Natural killer cell (primary cell): ENCODE measurements at regions not wholly inside any gene's neighbourhood (a gene's known extent, or its start where the extent isn't known, plus 50 kb on each side); places are given as distances from the start of the nearest gene placed in this dataset.

Source experiments
- ATAC-seq, 3 donors: fragments of 150-1000 bp in 2 of 3; fragments of 200-7000 bp in 1 of 3; cut with Tn5 transposase; 1 replicate in 1 of 3; 2 replicates in 2 of 3; pipeline ENCODE4 v1.10.0; 2021; ENCODE audit warnings: mild to moderate bottlenecking in 2 of 3, moderate library complexity in 2 of 3
- DNase-seq, 2 donors: peaks; one replicate each; pipeline versions ENCODE4 v3.0.0 to v3.0.0-alpha.2; 2013 to 2021; ENCODE audit warnings: mixed read lengths in 1 of 2
- H3K27ac ChIP-seq: one replicate; pipeline ENCODE4 v1.5.1; 2013; ENCODE audit warnings: mild to moderate bottlenecking, low read length
- H3K27me3 ChIP-seq: one replicate; pipeline ENCODE4 v1.6.1; 2013; ENCODE audit warnings: low read length; ENCODE audit not compliant: control insufficient read depth, insufficient read depth
- H3K36me3 ChIP-seq: one replicate; pipeline ENCODE4 v1.6.1; 2013; ENCODE audit warnings: low read length; ENCODE audit not compliant: control insufficient read depth, insufficient read depth
- H3K4me1 ChIP-seq: one replicate; pipeline ENCODE4 v1.6.1; 2013; ENCODE audit warnings: low read length; ENCODE audit not compliant: control insufficient read depth, insufficient read depth
- H3K4me3 ChIP-seq: one replicate; pipeline ENCODE4 v1.5.1; 2013; ENCODE audit warnings: low read length
- H3K9me3 ChIP-seq: one replicate; pipeline ENCODE4 v1.6.1; 2013; ENCODE audit warnings: low read length; ENCODE audit not compliant: control insufficient read depth, insufficient read depth
- H3K27ac Mint-ChIP-seq, 2 donors: one replicate each; pipeline ENCODE4 v1.8.0; 2022; ENCODE audit warnings: mild to moderate bottlenecking in 2 of 2, mixed read lengths in 2 of 2, moderate library complexity in 1 of 2
- H3K27me3 Mint-ChIP-seq, 2 donors: one replicate each; pipeline ENCODE4 v1.8.0; 2022; ENCODE audit warnings: low read depth in 2 of 2, mixed read lengths in 2 of 2
- H3K36me3 Mint-ChIP-seq: one replicate; pipeline ENCODE4 v1.8.0; 2022; ENCODE audit warnings: mixed read lengths
- H3K4me1 Mint-ChIP-seq, 2 donors: one replicate each; pipeline ENCODE4 v1.8.0; 2022; ENCODE audit warnings: mixed read lengths in 2 of 2
- H3K4me3 Mint-ChIP-seq: one replicate; pipeline ENCODE4 v1.8.0; 2022; ENCODE audit warnings: mild to moderate bottlenecking, moderate library complexity, mixed read lengths
- H3K9me3 Mint-ChIP-seq, 2 donors: one replicate each; pipeline ENCODE4 v1.8.0; 2022; ENCODE audit warnings: mixed read lengths in 2 of 2
- WGBS: methylation state at CpG from one replicate; pipeline ENCODE4 v1.1.7; 2013; ENCODE audit warnings: missing lambda C conversion rate; ENCODE audit not compliant: insufficient coverage; 5-methylcytosine and 5-hydroxymethylcytosine counted together
- intact Hi-C: fragments of 100-400 bp; cut with micrococcal nuclease; formaldehyde crosslinking; loops from one replicate; pipeline ENCODE4 v1.14.2; 2022
- TF ChIP-seq, protein P1 (sequence below): fragments of 200-600 bp; IDR thresholded peaks from one replicate; pipeline ENCODE4 v1.8.0; 2022; ENCODE audit warnings: antibody characterized with exemption

GRCh38 chr6:132139611-132140010 lies 188.4 kb upstream of the CCN2 start:
- H3K9me3 Mint-ChIP-seq, result peaks cover 0 to under 1% of the 10 kb centered on the region in 2 donors
- ATAC-seq, result no peak

GRCh38 chr6:132136981-132137380 lies 185.8 kb upstream of the CCN2 start:
- ATAC-seq (no peak), DNase-seq (no peak)
- intact Hi-C loops, result no loop called here
- H3K36me3 ChIP-seq, result no peaks in the 10 kb centered on the region
- Mint-ChIP-seq H3K27me3 (no peaks in the 10 kb centered on the region), H3K36me3 (no peaks in the 10 kb centered on the region), H3K4me1 (no peaks in the 10 kb centered on the region), H3K9me3 (peaks cover 0 to 2% of the 10 kb centered on the region in 2 donors), H3K4me3 (no peak overlapping the region), H3K27ac (no peak overlapping the region)
- no peaks in the 10 kb centered on the region for H3K27me3 ChIP-seq
- H3K4me1 ChIP-seq, result no peaks in the 10 kb centered on the region
- no peak overlapping the region for H3K27ac ChIP-seq
- H3K9me3 ChIP-seq, result no peaks in the 10 kb centered on the region
- no peak overlapping the region for H3K4me3 ChIP-seq
- TF ChIP-seq, protein P1, sequence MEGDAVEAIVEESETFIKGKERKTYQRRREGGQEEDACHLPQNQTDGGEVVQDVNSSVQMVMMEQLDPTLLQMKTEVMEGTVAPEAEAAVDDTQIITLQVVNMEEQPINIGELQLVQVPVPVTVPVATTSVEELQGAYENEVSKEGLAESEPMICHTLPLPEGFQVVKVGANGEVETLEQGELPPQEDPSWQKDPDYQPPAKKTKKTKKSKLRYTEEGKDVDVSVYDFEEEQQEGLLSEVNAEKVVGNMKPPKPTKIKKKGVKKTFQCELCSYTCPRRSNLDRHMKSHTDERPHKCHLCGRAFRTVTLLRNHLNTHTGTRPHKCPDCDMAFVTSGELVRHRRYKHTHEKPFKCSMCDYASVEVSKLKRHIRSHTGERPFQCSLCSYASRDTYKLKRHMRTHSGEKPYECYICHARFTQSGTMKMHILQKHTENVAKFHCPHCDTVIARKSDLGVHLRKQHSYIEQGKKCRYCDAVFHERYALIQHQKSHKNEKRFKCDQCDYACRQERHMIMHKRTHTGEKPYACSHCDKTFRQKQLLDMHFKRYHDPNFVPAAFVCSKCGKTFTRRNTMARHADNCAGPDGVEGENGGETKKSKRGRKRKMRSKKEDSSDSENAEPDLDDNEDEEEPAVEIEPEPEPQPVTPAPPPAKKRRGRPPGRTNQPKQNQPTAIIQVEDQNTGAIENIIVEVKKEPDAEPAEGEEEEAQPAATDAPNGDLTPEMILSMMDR, result no peak
- 39% methylated on average over 3 of the region's 3 CpGs for WGBS

More at GRCh38 chr6:132139611-132140010, 188.4 kb upstream of the CCN2 start:
- intact Hi-C loops, result no loop called here
- Histone ChIP-seq H3K27ac (no peak overlapping the region), H3K9me3 (no peaks in the 10 kb centered on the region), H3K4me1 (no peaks in the 10 kb centered on the region), H3K27me3 (no peaks in the 10 kb centered on the region), H3K36me3 (no peaks in the 10 kb centered on the region), H3K4me3 (no peak overlapping the region)
- H3K36me3 Mint-ChIP-seq, result no peaks in the 10 kb centered on the region
- H3K4me3 Mint-ChIP-seq, result no peak overlapping the region
- DNase-seq, result no peak
- 71% methylated on average over 1 of the region's 2 CpGs for WGBS
- no peak overlapping the region for H3K27ac Mint-ChIP-seq
- no peaks in the 10 kb centered on the region for H3K27me3 Mint-ChIP-seq
- H3K4me1 Mint-ChIP-seq, result no peaks in the 10 kb centered on the region
- TF ChIP-seq, protein P1, result no peak

GRCh38 chr6:132135409-132135808 lies 184.2 kb upstream of the CCN2 start:
- H3K36me3 Mint-ChIP-seq, result no peaks in the 10 kb centered on the region
- no peak overlapping the region for H3K4me3 Mint-ChIP-seq
- peaks cover 4% of the 10 kb centered on the region for H3K4me1 ChIP-seq
- no peaks in the 10 kb centered on the region for H3K36me3 ChIP-seq
- no peaks in the 10 kb centered on the region for H3K27me3 Mint-ChIP-seq
- H3K27me3 ChIP-seq, result no peaks in the 10 kb centered on the region
- no peaks in the 10 kb centered on the region for H3K4me1 Mint-ChIP-seq
- TF ChIP-seq, protein P1, result no peak
- no peak for ATAC-seq
- peaks cover 2% of the 10 kb centered on the region in 2 donors for H3K9me3 Mint-ChIP-seq
- 85% methylated on average over 6 of the region's 6 CpGs for WGBS
- no peak overlapping the region for H3K4me3 ChIP-seq
- H3K27ac Mint-ChIP-seq, result no peak overlapping the region
- DNase-seq, result no peak
- no peak overlapping the region for H3K27ac ChIP-seq
- intact Hi-C loops, result no loop called here
- no peaks in the 10 kb centered on the region for H3K9me3 ChIP-seq

DNA sequence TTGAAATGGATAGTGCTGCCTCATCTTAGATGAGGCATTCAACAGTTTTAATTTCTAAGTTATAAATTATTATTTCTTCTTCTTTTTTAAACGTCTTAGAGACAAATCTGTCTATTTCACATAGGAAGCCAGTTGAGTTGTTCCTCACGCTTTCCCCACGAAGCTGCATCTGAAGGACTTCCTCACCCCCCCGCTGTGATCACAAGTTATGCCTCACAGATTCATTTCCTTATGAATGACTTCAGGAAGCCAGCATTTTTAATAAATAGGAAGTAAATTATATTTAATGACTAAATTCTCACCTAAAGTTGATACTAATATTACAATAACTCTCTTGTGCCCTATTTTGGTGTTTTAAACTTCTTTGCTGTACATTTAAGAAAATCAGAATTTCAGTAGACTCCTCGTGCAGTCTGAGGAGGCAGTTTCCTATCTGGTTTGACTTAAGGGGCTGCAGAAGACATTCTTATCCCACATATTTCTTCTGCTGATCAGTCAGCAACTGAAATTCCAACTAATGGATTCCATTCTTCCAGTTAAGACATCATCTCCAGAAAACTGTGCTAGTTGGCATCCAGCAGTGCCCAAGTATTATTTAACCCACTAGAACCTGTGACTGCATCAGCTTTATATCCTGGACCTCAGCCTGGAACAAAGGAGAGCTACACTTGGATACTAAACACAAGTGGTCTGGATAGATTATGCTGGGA lies 182.7 kb upstream of the CCN2 start:
- TF ChIP-seq, protein P1, result no peak

More for the DNA sequence above, 182.7 kb upstream of the CCN2 start:
- Histone ChIP-seq H3K36me3 (no peaks in the 10 kb centered on the region), H3K9me3 (no peaks in the 10 kb centered on the region), H3K27ac (peak overlapping the region; percentile 58), H3K27me3 (no peaks in the 10 kb centered on the region), H3K4me3 (no peak overlapping the region), H3K4me1 (peaks cover 4% of the 10 kb centered on the region)
- Mint-ChIP-seq H3K36me3 (no peaks in the 10 kb centered on the region), H3K27me3 (no peaks in the 10 kb centered on the region), H3K4me3 (no peak overlapping the region), H3K4me1 (no peaks in the 10 kb centered on the region), H3K27ac (no peak overlapping the region), H3K9me3 (peaks cover 2% of the 10 kb centered on the region in 2 donors)
- DNase-seq (no peak), ATAC-seq (no peak)
- WGBS, result 13% methylated on average over 5 of the region's 5 CpGs
- intact Hi-C loops, result no loop called here
